NCI-H1694 treated with DMSO at 0.1 percent for 48 hours (cell line): ENCODE measurements at regions not wholly inside any gene's neighbourhood (a gene's known extent, or its start where the extent isn't known, plus 50 kb on each side); places are given as distances from the start of the nearest gene placed in this dataset.

Experiments used
- DNase-seq: peaks from one replicate; lab custom pipeline; 2025; lab: John Stamatoyannopoulos, UW

GRCh38 chr1:185645686-185646085 lies 88.5 kb upstream of the HMCN1 start:
- DNase-seq, result no peak

GRCh38 chr1:185645162-185645640 lies 89.0 kb upstream of the HMCN1 start:
- DNase-seq, result no peak

DNA sequence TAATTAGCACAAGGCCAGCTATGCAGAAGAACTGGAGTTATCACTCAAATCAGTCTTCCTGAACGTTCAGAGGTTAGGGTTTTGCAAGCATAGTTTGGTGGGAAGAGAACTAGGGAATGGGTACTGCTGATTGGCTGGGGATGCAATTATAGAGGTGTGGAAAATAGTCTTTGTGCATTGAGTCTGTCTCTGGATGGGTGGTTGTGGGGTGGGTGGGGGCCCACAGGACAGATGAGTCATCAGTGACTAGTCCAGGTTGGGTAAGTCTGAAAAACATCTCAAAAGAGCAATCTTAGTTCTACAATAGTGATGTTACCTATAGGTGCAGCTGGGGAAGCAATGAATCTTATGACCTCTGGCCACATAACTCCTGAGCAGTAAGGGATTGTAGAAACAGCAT lies 89.7 kb upstream of the HMCN1 start:
- no peak for DNase-seq

DNA sequence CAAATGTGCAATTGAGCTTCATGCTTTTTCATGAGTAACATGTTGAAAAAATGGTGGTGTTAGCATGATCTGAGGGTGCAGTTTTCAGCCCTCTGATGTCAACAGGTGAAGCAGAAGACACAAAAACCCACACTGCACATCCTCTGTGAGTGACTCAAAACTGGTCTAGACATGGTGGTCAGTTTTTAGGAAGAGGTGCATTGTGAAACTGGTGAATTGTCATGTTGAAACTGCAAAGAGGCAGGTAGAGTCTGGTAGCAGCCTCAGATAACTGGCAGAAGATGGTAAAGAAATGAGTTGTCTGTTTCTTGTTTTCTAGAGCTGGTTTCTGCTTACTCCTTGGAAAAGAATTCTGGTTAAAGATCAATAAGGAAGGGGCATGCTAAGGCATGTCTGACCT lies 97.3 kb upstream of the HMCN1 start:
- DNase-seq, result no peak

DNA sequence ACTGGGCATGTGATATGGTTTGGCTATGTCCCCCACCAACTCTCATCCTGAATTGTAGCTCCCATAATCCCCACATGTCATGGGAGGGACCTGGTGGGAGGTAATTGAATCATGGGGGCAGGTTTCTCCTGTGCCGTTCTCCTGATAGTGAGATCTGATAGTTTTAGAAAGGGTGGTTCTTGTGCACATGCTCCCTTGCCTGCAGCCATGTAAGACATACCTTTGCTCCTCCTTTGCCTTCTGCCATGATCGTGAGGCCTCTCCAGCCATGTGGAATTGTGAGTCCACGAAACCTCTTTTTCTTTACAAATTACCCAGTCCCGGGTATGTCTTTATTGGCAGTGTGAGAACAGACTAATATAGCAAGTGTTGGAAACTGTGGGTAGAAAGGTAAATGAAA lies 99.5 kb upstream of the HMCN1 start:
- no peak for DNase-seq

GRCh38 chr1:185632659-185633423 lies 101.3 kb upstream of the HMCN1 start:
- peak; percentile 2 for DNase-seq

GRCh38 chr1:185631843-185632242 lies 102.3 kb upstream of the HMCN1 start:
- no peak for DNase-seq

DNA sequence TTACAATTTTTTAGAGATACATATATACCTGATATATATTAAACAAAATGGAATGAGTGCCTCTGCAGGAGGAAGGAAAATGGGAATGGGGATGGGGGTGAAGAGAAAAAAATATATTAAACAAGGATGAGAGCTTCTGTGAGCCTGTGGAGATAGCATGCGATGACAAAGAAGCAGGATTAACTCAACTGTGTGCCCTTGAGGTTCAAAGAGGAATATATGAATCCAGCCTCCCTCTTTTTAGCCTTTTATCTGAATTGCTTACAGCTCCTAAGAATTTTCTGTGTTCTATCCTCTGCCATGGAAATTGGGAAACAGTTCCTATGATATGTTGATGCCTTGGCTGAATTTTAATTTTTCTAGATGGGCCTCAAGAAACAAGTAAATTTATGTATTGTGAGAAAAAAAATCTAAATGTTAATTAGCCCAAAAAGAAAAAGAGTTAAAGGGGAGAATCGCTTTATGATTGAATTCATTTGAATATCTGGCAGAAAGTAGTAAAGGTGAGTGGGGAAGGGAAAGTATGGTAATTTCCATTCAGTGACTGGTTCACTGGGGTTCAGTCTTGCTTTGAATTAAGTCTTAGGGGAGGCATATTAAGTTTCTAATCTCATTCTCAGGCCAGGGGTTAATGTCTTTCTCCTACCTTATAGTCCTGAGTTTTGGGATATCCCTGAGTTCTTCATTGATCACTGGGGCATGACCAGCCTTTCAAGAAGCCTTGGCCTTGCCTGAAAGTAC lies 106.3 kb upstream of the HMCN1 start:
- no peak for DNase-seq

GRCh38 chr1:185627171-185627570 lies 107.0 kb upstream of the HMCN1 start:
- peak; percentile 7 for DNase-seq

- no peak for DNase-seq
Observed at GRCh38 chr1:185626344-185626743, 107.8 kb upstream of the HMCN1 start.

GRCh38 chr1:185610954-185611353 lies 123.2 kb upstream of the HMCN1 start:
- DNase-seq, result no peak

DNA sequence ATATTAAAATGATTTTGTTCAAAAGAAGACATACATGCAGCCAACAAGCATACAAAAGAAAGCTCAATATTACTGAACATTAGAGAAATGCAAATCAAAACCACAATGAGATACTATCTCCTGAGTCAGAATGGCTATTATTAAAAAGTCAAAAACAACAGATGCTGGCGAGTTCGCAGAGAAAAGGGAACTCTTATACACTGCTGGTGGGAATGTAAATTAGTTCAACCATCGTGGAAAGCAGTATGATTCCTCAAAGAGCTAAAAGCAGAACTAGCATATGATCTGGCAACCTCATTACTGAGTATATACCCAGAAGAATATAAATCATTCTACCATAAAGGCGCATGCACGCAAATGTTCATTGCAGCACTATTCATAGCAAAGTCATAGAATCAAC lies 126.0 kb upstream of the HMCN1 start:
- no peak for DNase-seq

DNA sequence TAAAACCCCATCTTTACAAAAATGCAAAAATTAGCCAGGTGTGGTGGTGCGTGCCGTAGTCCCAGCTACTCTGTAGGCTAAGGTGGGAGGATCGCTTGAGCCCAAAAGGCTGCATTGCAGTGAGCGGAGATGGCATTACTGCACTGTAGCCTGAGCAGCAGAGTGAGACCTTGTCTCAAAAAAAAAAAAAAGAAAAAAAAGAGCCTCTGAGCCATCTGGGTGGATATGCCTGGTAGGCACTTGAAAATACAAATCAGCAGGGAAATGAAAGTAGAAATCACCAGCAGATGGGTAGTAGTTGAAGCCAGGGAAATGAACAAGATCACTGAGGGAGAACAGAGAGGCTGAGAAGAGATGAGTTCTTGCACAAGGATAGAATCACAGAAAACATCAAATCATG lies 131.0 kb upstream of the HMCN1 start:
- peak; percentile 57 for DNase-seq

GRCh38 chr1:185601189-185601588 lies 133.0 kb upstream of the HMCN1 start:
- DNase-seq, result no peak

DNA sequence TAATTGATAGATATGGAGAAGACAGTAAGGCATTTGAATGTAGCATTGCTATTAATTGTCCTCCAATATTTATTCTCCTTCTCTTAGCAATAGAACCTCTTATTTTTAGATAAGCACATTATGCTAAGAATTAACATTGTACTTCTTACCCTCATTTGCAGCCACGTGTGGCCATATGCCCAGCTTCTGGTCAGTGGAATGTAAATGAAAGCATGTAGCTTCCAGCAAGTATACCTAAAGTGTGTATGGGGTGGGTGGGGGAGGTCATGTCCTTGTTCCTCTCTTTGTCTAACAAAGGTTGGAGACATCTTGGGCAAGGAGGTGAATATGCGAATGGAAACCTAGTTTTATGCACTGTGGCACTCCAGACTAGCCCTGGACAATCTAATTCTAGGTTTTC lies 133.6 kb upstream of the HMCN1 start:
- no peak for DNase-seq

DNA sequence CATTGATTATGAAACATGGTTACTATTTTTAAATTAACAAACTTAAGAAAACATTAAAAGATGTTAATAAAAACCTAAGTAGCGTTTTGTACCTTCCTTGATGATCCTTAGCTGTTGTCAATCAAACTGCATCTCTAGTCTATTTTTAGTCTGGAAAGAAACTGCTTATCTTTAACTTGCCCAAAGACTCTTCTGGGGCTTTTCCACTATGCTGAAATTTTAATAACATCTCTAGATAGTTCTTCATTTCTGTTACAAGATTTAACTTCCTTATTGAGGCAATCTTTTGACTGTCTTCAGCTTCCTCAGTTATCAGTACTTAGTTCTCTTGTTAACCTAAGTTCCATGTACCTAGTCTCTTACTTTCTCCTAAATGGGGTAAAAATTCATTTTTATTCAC lies 135.9 kb upstream of the HMCN1 start:
- no peak for DNase-seq

DNA sequence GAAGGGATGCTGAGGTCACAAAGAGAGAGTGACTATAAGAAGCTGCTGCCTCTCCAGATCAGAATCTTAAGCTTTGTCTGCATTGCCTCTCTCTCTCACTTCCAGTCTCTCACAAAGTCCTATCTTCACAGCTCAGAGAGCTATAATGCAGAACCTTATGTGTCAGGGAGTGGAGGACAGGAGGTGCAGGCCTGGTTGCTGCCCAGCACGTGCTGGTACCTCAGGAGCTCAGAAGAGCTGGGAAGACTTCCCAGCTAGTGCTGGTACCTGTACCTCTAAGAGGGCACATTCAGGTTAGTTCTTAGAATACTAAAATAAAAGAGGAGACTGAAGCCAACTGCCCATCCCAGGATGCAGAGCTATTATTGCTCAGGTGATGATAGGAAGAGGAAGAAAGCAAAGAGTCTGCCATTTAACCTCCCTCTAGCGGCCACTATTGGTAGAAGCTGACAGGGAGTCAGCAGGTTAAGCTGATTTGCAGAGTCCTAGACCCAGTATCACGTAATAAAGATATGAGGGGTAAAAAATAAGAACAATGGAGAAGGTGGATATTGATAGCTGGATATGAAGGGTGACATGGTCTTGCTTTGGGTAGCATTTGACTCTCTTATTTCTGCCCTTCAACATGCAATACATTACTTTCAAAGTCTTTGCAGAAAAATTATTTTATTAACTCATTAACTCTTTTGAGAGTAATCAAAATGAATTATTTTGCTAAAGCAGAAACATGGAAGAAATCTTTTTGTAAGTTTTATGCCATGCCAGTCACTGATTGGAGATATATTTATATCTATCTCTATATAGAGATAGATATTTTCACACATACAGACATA lies 138.1 kb upstream of the HMCN1 start:
- peak; percentile 30 for DNase-seq

GRCh38 chr1:185594786-185595410 lies 139.3 kb upstream of the HMCN1 start:
- no peak for DNase-seq

GRCh38 chr1:185593271-185593670 lies 140.9 kb upstream of the HMCN1 start:
- no peak for DNase-seq

- no peak for DNase-seq
Observed at GRCh38 chr1:185585770-185586169, 148.4 kb upstream of the HMCN1 start.

GRCh38 chr1:185581961-185582725 lies 152.0 kb upstream of the HMCN1 start:
- no peak for DNase-seq
